SK-N-SH (cell line): ENCODE measurements at regions not wholly inside any gene's neighbourhood (a gene's known extent, or its start where the extent isn't known, plus 50 kb on each side); places are given as distances from the start of the nearest gene placed in this dataset.

Source experiments
- CTCF ChIA-PET: fragments of 300-600, 350-600 bp; formaldehyde crosslinking; extraction: SDS; loops from one replicate; lab custom pipeline; 2021; lab: Yijun Ruan, JAX
- POLR2A ChIA-PET: fragments of 350-600 bp; sonication (Branson Sonifier 250); formaldehyde crosslinking; extraction: SDS; loops from one replicate; lab custom pipeline; 2020; ENCODE audit warnings: antibody characterized with exemption, inconsistent platforms; lab: Yijun Ruan, JAX
- DNase-seq: peaks from one replicate; pipeline ENCODE4 v3.0.0; 2012
- H2AFZ ChIP-seq: fragments of 200-600 bp; sonication (generic); 2 replicates; pipeline ENCODE4 v1.8.1; 2016; ENCODE audit warnings: antibody characterized with exemption, mild to moderate bottlenecking, low read depth
- H3F3A ChIP-seq: fragments of 200-600 bp; sonication (generic); replicated peaks from 2 replicates; pipeline ENCODE3; 2016; ENCODE audit warnings: antibody characterized with exemption, mild to moderate bottlenecking; ENCODE audit not compliant: insufficient read depth
- H3K27ac ChIP-seq, 2 experiments: fragments of 200-500 bp in 1 of 2; fragments of 200-600 bp in 1 of 2; sonication (Bioruptor generic) in 1 of 2; sonication (generic), shearing (Covaris generic) in 1 of 2; 2 replicates each; pipeline versions ENCODE4 v1.5.1 to v1.6.1; 2014 to 2016; ENCODE audit warnings: low read depth in 2 of 2, inconsistent platforms in 1 of 2, low read length in 1 of 2, mild to moderate bottlenecking in 1 of 2, mixed read lengths in 1 of 2
- H3K27me3 ChIP-seq: fragments of 200-600 bp; sonication (generic), shearing (Covaris generic); 2 replicates; pipeline ENCODE4 v1.6.1; 2016; ENCODE audit warnings: mixed run types; ENCODE audit not compliant: insufficient read depth
- H3K36me3 ChIP-seq, 2 experiments: fragments of 200-500 bp in 1 of 2; fragments of 200-600 bp in 1 of 2; sonication (Bioruptor generic) in 1 of 2; sonication (generic) in 1 of 2; replicated peaks in 1 of 2; 2 replicates each; pipeline versions ENCODE3 to v1.5.1; 2014 to 2016; ENCODE audit warnings: low read length in 1 of 2, mild to moderate bottlenecking in 1 of 2; ENCODE audit not compliant: insufficient read depth in 2 of 2, control insufficient read depth in 1 of 2
- H3K4me1 ChIP-seq, 2 experiments: fragments of 200-500 bp in 1 of 2; fragments of 200-600 bp in 1 of 2; sonication (Bioruptor generic) in 1 of 2; sonication (generic), shearing (Covaris generic) in 1 of 2; 2 replicates each; pipeline versions ENCODE4 v1.5.1 to v1.6.1; 2014 to 2016; ENCODE audit warnings: low read depth in 1 of 2, low read length in 1 of 2, mixed run types in 1 of 2; ENCODE audit not compliant: insufficient read depth in 2 of 2, control insufficient read depth in 1 of 2
- H3K4me2 ChIP-seq: fragments of 200-600 bp; sonication (generic), shearing (Covaris generic); 2 replicates; pipeline ENCODE4 v1.6.1; 2017; ENCODE audit warnings: mixed run types
- H3K4me3 ChIP-seq, 2 experiments: fragments of 200-500 bp in 1 of 2; fragments of 200-600 bp in 1 of 2; sonication (Bioruptor generic) in 1 of 2; sonication (generic), shearing (Covaris generic) in 1 of 2; 2 replicates each; pipeline versions ENCODE4 v1.5.1 to v1.8.1; 2014 to 2016; ENCODE audit warnings: low read depth in 2 of 2, inconsistent platforms in 1 of 2, low read length in 1 of 2, mild to moderate bottlenecking in 1 of 2, mixed read lengths in 1 of 2, moderate library complexity in 1 of 2
- H3K79me2 ChIP-seq: fragments of 200-600 bp; sonication (generic); 2 replicates; pipeline ENCODE4 v1.8.1; 2017; ENCODE audit warnings: mild to moderate bottlenecking; ENCODE audit not compliant: insufficient read depth
- H3K9ac ChIP-seq: fragments of 200-600 bp; sonication (generic); 2 replicates; pipeline ENCODE4 v1.6.1; 2017; ENCODE audit warnings: mixed run types
- H3K9me2 ChIP-seq: fragments of 200-600 bp; sonication (generic); 2 replicates; pipeline ENCODE4 v1.6.1; 2017; ENCODE audit warnings: mixed run types
- H3K9me3 ChIP-seq: fragments of 200-600 bp; sonication (generic); 2 replicates; pipeline ENCODE4 v1.6.1; 2017; ENCODE audit warnings: mixed run types, mild to moderate bottlenecking, moderate library complexity
- H4K20me1 ChIP-seq: fragments of 200-600 bp; sonication (generic); 2 replicates; pipeline ENCODE4 v1.6.1; 2017; ENCODE audit warnings: mild to moderate bottlenecking, mixed run types; ENCODE audit not compliant: insufficient read depth
- CHD2 ChIP-seq: fragments of 150-350 bp; IDR thresholded peaks from 2 replicates; pipeline ENCODE4 v1.6.1; 2018; ENCODE audit warnings: low read length; ENCODE audit not compliant: partially characterized antibody
- EP300 ChIP-seq, 2 experiments: IDR thresholded peaks; 2 replicates each; pipeline versions ENCODE4 v1.4.0 to v1.6.1; 2012; ENCODE audit warnings: borderline replicate concordance in 1 of 2, low read depth in 1 of 2, low read length in 1 of 2
- EZH2phosphoT487 ChIP-seq: fragments of 200-600 bp; sonication (generic); IDR thresholded peaks from 2 replicates; pipeline ENCODE4 v1.6.1; 2017; ENCODE audit warnings: low read depth, mixed run types, mild to moderate bottlenecking, antibody characterized with exemption, moderate library complexity, borderline replicate concordance
- FOSL2 ChIP-seq: IDR thresholded peaks from 2 replicates; pipeline ENCODE4 v1.4.0; 2012; ENCODE audit warnings: low read depth, mild to moderate bottlenecking, moderate library complexity, borderline replicate concordance
- FOXJ3 ChIP-seq: sonication (generic); formaldehyde crosslinking; IDR thresholded peaks from 2 replicates; pipeline ENCODE4 v1.5.1; 2020; ENCODE audit warnings: mild to moderate bottlenecking, missing genetic modification reagents
- FOXM1 ChIP-seq: IDR thresholded peaks from 2 replicates; pipeline ENCODE4 v1.4.0; 2012; ENCODE audit warnings: low read depth, mild to moderate bottlenecking
- GABPA ChIP-seq: IDR thresholded peaks from 2 replicates; pipeline ENCODE4 v1.4.0; 2012; ENCODE audit warnings: low read depth, mild to moderate bottlenecking
- GATA2 ChIP-seq: sonication (generic); formaldehyde crosslinking; IDR thresholded peaks from 2 replicates; pipeline ENCODE4 v1.5.0; 2020; ENCODE audit warnings: mild to moderate bottlenecking, missing genetic modification reagents
- NFIC ChIP-seq: IDR thresholded peaks from 2 replicates; pipeline ENCODE4 v1.4.0; 2012; ENCODE audit warnings: borderline replicate concordance
- PBX3 ChIP-seq: IDR thresholded peaks from 2 replicates; pipeline ENCODE4; 2012
- POLR2AphosphoS5 ChIP-seq: IDR thresholded peaks from 2 replicates; pipeline ENCODE4 v1.6.1; 2012; ENCODE audit warnings: low read depth, low read length
- RAD21 ChIP-seq: IDR thresholded peaks from 2 replicates; pipeline ENCODE4 v1.6.1; 2012; ENCODE audit warnings: mild to moderate bottlenecking, low read length
- RFX5 ChIP-seq: IDR thresholded peaks from 2 replicates; pipeline ENCODE4 v1.6.1; 2012; ENCODE audit warnings: mild to moderate bottlenecking, improper control_type of control experiment, low read length
- SMC3 ChIP-seq: IDR thresholded peaks from 2 replicates; pipeline ENCODE4 v1.6.1; 2012; ENCODE audit warnings: low read depth, low read length, improper control_type of control experiment
- TEAD4 ChIP-seq: IDR thresholded peaks from 2 replicates; pipeline ENCODE4 v1.4.0; 2012; ENCODE audit warnings: mild to moderate bottlenecking, borderline replicate concordance; ENCODE audit not compliant: insufficient read depth
- ZBTB33 ChIP-seq: IDR thresholded peaks from 2 replicates; pipeline ENCODE4 v1.4.0; 2012; ENCODE audit warnings: low read depth, borderline replicate concordance
- WGBS: methylation state at CpG from one replicate; pipeline ENCODE4 v1.1.6; 2017; ENCODE audit warnings: low lambda C conversion rate; 5-methylcytosine and 5-hydroxymethylcytosine counted together

GRCh38 chr10:33441561-33441960, 107.1 kb upstream of the NRP1 start:
- Histone ChIP-seq H3K9me3 (no peaks in the 10 kb centered on the region), H3K79me2 (no peaks in the 10 kb centered on the region), H3K4me3 (no peak overlapping the region), H2AFZ (no peak overlapping the region), H3K27me3 (no peaks in the 10 kb centered on the region), H3K36me3 (no peaks in the 10 kb centered on the region), H3K4me1 (no peaks in the 10 kb centered on the region; a peak in 1 of 4 replicates), H3K9ac (no peak overlapping the region), H3F3A (no peaks in the 10 kb centered on the region), H3K9me2 (no peaks in the 10 kb centered on the region), H3K27ac (no peak overlapping the region), H4K20me1 (no peaks in the 10 kb centered on the region), H3K4me2 (no peak overlapping the region)
- CTCF ChIA-PET: interaction anchor here (0.8 kb wide), 1 partner anchor 29 kb away, joined by 4 read pairs; no protein-coding TSS in a partner anchor
- POLR2A ChIA-PET: no interaction called here
- WGBS: 87% methylated on average over 5 of the region's 5 CpGs
- DNase-seq: no peak
- no peak for TF ChIP-seq FOXJ3 (CRISPR knock-in tag)
- no peak for TF ChIP-seq FOXM1
- TF ChIP-seq TEAD4: no peak
- no peak for TF ChIP-seq SMC3
- no peak for TF ChIP-seq FOSL2
- no peak for TF ChIP-seq ZBTB33
- no peak for TF ChIP-seq GATA2 (CRISPR knock-in tag)
- TF ChIP-seq EZH2phosphoT487: no peak
- no peak for TF ChIP-seq GABPA
- no peak for TF ChIP-seq NFIC
- no peak for TF ChIP-seq EP300 (IDR thresholded peaks at IDR 0.05; ENCODE audit: borderline replicate concordance in 1 of 2, low read depth in 1 of 2, low read length in 1 of 2)
- no peak for TF ChIP-seq RAD21

DNA sequence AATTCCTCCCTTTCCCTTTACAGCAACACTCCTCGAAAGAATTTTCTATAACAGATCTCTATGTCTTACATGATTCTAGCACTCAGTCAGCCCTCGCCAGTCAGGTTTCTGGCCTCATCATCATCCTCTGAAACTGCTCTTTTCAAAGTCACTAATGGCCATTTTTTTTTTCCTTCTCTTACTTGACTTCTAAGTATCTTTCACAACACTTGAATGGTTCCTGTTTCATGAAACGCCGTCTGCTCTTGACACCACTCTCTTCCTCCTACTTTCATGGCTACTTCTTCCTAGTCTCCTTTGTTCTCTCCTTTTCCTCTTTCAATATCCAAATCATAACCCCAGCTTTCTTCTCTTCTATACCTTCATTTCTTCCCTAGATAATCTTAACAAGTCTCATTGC, 100.5 kb upstream of the NRP1 start:
- no peaks in the 10 kb centered on the region for H3K9me3 ChIP-seq
- DNase-seq: no peak
- 95% methylated on average over 4 of the region's 4 CpGs for WGBS
- CTCF ChIA-PET: no interaction called here
- no peaks in the 10 kb centered on the region for H3F3A ChIP-seq
- POLR2A ChIA-PET: no interaction called here
- H3K4me1 ChIP-seq: no peaks in the 10 kb centered on the region
- TF ChIP-seq FOXJ3 (CRISPR knock-in tag) (no peak), RFX5 (no peak), PBX3 (no peak), CHD2 (no peak), POLR2AphosphoS5 (no peak)
- H3K4me3 ChIP-seq: no peak overlapping the region
- no peaks in the 10 kb centered on the region for H4K20me1 ChIP-seq
- H3K27me3 ChIP-seq: no peaks in the 10 kb centered on the region
- no peak overlapping the region for H3K27ac ChIP-seq
- H2AFZ ChIP-seq: no peak overlapping the region
- no peaks in the 10 kb centered on the region for H3K9me2 ChIP-seq
- no peaks in the 10 kb centered on the region for H3K36me3 ChIP-seq
- H3K9ac ChIP-seq: no peak overlapping the region
- no peak overlapping the region for H3K4me2 ChIP-seq
- no peaks in the 10 kb centered on the region for H3K79me2 ChIP-seq
